Effector memory CD8-positive, alpha-beta T cell (primary cell): ENCODE measurements at regions not wholly inside any gene's neighbourhood (a gene's known extent, or its start where the extent isn't known, plus 50 kb on each side); places are given as distances from the start of the nearest gene placed in this dataset.
"Not testable (repeated sequence)": the region's sequence is repeated elsewhere in the genome, so short reads cannot be mapped to it uniquely, and the experiment has no call there.

Source experiments
- ATAC-seq: fragments of 150-1000 bp; cut with Tn5 transposase; replicated peaks from 2 replicates; pipeline ENCODE4 v1.10.0; 2021; ENCODE audit warnings: mild to moderate bottlenecking, moderate library complexity
- DNase-seq, 3 experiments: peaks; one replicate each; pipeline ENCODE4 v3.0.0; 2021
- H3K27ac Mint-ChIP-seq, 2 donors: one replicate each; pipeline ENCODE4 v1.8.0; 2022; ENCODE audit warnings: mild to moderate bottlenecking in 2 of 2, mixed read lengths in 2 of 2, moderate library complexity in 2 of 2
- H3K27me3 Mint-ChIP-seq, 2 donors: one replicate each; pipeline ENCODE4 v1.8.0; 2022; ENCODE audit warnings: mixed read lengths in 2 of 2
- H3K36me3 Mint-ChIP-seq: one replicate; pipeline ENCODE4 v1.8.0; 2022; ENCODE audit warnings: mild to moderate bottlenecking, moderate library complexity, mixed read lengths; ENCODE audit not compliant: insufficient read depth
- H3K4me1 Mint-ChIP-seq, 2 donors: one replicate each; pipeline ENCODE4 v1.8.0; 2022; ENCODE audit warnings: low read depth in 2 of 2, mixed read lengths in 2 of 2
- H3K4me3 Mint-ChIP-seq, 2 donors: one replicate each; pipeline ENCODE4 v1.8.0; 2022; ENCODE audit warnings: mild to moderate bottlenecking in 2 of 2, mixed read lengths in 2 of 2, moderate library complexity in 2 of 2
- H3K9me3 Mint-ChIP-seq, 2 donors: one replicate each; pipeline ENCODE4 v1.8.0; 2022; ENCODE audit warnings: mixed read lengths in 2 of 2

DNA sequence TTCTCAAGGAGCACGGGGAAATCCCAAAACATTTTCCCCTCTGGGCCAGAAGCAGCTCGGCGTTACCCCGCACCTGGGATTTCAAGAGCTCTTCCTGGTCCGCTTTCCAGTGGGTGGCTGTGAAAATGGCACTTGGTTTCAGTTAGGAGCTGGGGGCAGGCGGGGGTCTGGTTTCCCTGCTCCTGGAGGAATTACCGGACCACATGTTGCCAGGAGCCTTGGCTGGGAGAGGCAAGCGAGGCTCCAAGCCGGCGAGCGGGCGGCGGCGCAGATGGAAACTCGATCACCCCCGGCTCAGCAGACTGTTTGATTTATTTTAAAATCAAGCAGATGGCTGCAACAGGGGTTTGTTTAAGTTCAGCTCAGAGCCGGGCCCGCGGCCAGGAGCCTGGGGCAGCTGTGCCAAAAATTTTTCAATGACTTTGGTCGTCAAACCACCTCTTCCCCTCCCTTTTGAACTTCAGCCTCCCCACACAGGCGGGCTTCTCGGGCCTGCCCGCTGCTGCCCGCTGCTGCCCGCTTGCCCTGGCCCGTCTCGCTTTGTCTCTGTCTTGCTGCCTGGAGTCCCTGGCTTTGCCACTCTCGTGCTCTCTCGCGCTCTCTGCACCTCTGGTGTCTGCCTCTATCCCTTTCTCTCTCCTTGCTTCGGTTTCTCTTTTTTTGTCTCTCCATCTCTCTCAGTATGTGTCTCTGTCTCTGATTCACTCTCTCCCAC is 108.0 kb upstream of the CIBAR2 start:
- DNase-seq = no peak
- no peak overlapping the region for H3K27ac Mint-ChIP-seq
- peaks cover 12 to 31% of the 10 kb centered on the region in 2 donors for H3K27me3 Mint-ChIP-seq
- no peaks in the 10 kb centered on the region for H3K9me3 Mint-ChIP-seq
- no peak for ATAC-seq
- peaks cover 1 to 3% of the 10 kb centered on the region in 2 donors for H3K4me1 Mint-ChIP-seq
- H3K4me3 Mint-ChIP-seq = no peak overlapping the region
- no peaks in the 10 kb centered on the region for H3K36me3 Mint-ChIP-seq

DNA sequence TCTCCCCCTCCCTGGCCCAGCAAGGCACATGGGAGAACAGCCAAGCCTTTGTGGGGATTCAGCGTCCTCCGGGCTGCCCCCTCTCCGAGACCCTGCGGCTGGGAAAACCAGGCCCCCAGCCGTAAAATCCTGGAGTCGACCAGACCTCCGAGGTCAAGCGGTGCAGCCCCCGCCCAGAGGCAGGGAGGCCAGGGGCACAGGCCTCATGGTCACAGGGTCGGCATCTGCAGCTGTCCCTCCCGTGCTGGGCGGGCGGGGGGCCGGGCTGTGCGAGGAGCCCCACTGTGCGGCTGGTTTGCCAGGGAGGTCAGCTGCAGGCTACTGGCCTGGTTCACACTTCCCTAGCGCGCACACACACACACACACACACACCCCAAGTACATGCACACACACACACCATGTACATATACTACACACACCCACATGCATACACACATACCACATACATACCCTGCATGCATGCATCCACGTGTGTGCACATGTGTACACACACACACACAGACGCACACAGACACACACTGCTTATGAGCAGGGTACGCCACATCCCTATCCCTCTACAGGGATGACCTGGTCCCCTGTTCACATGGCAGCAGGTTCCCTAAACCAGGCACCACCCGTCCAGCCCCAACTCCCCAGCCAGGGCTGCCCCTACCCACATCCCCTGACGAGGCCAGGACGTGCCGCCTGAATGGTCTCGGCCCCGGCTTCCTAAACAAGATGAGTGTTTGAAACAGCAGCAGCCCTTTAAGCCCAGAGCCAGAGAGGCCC is 108.9 kb upstream of the CIBAR2 start:
- Mint-ChIP-seq H3K27me3 (peaks cover 12 to 34% of the 10 kb centered on the region in 2 donors), H3K4me1 (peaks cover 1 to 3% of the 10 kb centered on the region in 2 donors), H3K4me3 (no peak overlapping the region), H3K9me3 (no peaks in the 10 kb centered on the region), H3K36me3 (no peaks in the 10 kb centered on the region), H3K27ac (no peak overlapping the region)
- ATAC-seq (no peak), DNase-seq (no peak)

DNA sequence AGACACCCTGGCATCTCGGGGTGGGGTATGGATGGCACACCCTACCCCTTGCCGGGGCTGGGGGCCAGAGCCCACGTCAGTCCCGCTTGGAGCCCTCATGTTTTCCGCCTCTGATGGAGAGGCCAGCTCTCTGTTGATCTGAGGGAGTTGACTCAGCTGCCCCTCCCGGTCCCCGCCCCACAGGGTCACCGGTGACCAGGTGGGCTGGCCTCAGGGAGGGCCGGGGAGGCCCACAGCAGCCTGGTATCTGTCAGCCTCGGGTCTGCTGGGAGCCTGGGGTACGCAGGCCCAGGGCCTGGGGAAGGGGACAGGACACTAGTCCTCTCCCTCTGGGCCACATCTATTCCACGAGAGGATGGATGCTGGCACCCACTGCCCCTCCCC is 109.5 kb upstream of the CIBAR2 start:
- DNase-seq (no peak), ATAC-seq (no peak)
- peaks cover 12 to 30% of the 10 kb centered on the region in 2 donors for H3K27me3 Mint-ChIP-seq
- H3K9me3 Mint-ChIP-seq = no peaks in the 10 kb centered on the region
- H3K27ac Mint-ChIP-seq = no peak overlapping the region
- peaks cover 1 to 3% of the 10 kb centered on the region in 2 donors for H3K4me1 Mint-ChIP-seq
- no peaks in the 10 kb centered on the region for H3K36me3 Mint-ChIP-seq
- no peak overlapping the region for H3K4me3 Mint-ChIP-seq

DNA sequence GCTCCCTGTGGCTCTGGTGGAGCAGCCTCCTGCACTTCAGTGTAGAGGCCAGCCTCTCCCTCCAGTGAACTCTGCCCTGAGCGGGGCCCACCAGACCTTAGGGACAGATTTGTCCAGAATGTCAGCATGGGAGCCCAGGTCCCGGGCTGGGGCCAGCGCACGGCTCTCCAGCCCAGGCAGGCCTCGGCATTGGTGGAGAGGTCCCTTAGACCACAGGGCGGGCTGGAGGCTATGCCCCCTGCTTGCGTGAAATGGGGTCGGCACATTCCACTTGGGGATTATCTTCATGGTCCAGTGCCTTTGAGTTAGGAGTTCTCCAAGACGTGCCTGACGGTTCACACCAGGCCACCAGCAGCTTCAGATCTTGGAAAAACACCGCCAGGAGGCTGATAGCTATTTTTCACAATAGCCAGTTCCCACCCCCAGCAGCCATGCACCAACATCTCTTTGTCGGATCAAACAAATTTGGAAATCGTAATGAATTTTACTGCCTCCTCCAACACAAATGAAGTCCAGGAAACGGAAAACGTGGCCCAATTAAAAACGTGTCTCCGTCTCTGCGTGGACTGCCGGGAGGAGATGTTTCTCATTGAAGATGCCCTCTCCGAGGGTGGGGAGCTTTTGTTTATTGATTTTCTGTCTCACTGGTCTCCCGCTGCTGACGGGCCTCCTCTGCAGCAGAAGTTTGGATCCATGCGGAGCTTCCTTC is 110.0 kb upstream of the CIBAR2 start:
- Mint-ChIP-seq H3K4me1 (peaks cover 2 to 3% of the 10 kb centered on the region in 2 donors), H3K27ac (no peak overlapping the region), H3K27me3 (peaks cover 16 to 32% of the 10 kb centered on the region in 2 donors), H3K36me3 (no peaks in the 10 kb centered on the region), H3K9me3 (no peaks in the 10 kb centered on the region), H3K4me3 (no peak overlapping the region)
- DNase-seq (no peak), ATAC-seq (no peak)

DNA sequence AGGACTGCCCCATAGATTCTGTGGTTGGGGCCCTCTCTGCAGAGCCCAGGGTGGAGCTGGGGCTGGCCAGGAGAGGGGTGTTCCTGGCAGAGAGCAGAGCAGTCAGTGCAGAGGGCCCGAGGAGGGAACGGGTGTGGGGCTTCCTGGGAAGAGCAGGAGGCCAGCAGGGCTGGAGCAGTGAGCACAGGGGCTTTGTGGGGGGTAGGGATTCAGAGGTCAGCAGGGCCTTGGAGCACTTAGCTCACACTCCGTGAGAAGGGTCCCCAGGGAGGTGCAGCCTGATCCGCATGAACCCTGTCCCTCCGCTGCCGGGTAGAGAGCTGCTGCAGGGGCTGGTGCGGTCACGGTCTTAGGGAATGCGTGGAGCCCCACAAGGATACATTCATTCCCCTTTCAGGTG is 113.0 kb upstream of the CIBAR2 start:
- H3K9me3 Mint-ChIP-seq = no peaks in the 10 kb centered on the region
- H3K27me3 Mint-ChIP-seq = peaks cover 25 to 38% of the 10 kb centered on the region in 2 donors
- H3K4me1 Mint-ChIP-seq = peaks cover 3% of the 10 kb centered on the region in 2 donors
- no peak overlapping the region for H3K4me3 Mint-ChIP-seq
- no peak for ATAC-seq
- DNase-seq = no peak
- no peaks in the 10 kb centered on the region for H3K36me3 Mint-ChIP-seq
- H3K27ac Mint-ChIP-seq = no peak overlapping the region

DNA sequence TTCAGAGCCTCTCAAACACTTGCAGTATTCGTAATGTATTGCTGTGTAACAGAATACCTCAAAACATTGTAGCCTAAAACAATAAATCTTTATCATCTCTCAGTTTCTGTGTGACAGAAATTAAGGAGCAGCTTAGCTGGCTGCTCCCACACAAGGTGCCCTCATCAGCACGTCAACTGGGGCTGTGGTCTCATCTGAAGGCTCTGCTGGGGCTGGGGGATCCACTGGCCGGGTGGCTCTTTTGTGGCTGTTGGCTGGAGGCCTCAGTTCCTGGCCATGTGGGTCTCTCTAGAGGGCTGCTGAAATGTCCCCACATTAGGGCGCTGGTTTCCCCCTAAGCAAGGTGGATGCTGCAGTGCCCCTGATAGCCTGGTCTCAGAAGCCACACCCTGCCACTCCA is 113.4 kb upstream of the CIBAR2 start:
- Mint-ChIP-seq H3K27me3 (peaks cover 23 to 38% of the 10 kb centered on the region in 2 donors), H3K27ac (no peak overlapping the region), H3K9me3 (no peaks in the 10 kb centered on the region), H3K4me1 (peaks cover 0 to 3% of the 10 kb centered on the region in 2 donors), H3K36me3 (no peaks in the 10 kb centered on the region), H3K4me3 (no peak overlapping the region)
- DNase-seq (no peak), ATAC-seq (no peak)

DNA sequence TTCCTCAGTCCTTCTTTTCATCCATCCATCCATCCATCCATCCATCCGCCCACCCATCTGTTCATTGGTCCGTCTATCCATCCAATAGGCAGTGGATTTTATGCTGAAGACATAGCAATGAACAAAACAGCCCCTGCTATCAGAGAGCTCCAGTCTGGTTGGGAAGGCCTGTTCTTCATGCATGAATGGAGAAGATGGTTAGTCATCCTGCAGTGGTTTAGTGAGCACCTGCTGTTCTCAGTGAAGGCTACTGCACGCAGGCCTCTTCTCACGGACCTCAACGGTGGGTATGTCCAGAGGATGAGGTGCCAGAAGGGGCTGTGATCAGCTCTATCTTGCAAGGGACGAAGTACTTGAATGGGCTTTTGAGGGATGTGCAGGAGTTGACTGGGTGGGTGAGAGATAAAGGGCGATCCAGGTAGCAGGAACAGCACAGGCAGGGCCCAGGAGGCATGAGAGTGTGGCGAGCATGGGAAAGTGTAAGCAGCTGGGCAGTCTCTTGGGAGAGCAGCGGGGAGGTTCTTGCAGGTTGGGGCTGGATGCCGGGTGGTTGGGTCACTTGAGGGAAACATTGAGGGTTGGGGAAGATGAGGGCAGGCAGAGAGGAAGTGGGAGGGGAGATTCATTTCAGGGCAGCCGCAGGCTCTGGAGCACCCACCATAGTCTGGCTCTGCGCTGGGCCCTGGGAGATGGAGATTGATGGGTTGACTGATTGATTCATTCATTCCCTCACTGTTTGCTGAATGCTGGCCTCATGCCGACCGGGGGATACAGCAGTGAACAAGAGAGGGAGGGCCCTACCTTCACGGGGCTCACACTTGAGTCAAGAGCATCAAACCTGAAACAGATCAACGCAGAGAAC is 115.0 kb upstream of the CIBAR2 start:
- peaks cover 0 to 3% of the 10 kb centered on the region in 2 donors for H3K4me1 Mint-ChIP-seq
- H3K36me3 Mint-ChIP-seq = no peaks in the 10 kb centered on the region
- no peak for ATAC-seq
- DNase-seq = no peak
- no peak overlapping the region for H3K27ac Mint-ChIP-seq
- no peaks in the 10 kb centered on the region for H3K9me3 Mint-ChIP-seq
- no peak overlapping the region for H3K4me3 Mint-ChIP-seq
- peaks cover 31 to 37% of the 10 kb centered on the region in 2 donors for H3K27me3 Mint-ChIP-seq

DNA sequence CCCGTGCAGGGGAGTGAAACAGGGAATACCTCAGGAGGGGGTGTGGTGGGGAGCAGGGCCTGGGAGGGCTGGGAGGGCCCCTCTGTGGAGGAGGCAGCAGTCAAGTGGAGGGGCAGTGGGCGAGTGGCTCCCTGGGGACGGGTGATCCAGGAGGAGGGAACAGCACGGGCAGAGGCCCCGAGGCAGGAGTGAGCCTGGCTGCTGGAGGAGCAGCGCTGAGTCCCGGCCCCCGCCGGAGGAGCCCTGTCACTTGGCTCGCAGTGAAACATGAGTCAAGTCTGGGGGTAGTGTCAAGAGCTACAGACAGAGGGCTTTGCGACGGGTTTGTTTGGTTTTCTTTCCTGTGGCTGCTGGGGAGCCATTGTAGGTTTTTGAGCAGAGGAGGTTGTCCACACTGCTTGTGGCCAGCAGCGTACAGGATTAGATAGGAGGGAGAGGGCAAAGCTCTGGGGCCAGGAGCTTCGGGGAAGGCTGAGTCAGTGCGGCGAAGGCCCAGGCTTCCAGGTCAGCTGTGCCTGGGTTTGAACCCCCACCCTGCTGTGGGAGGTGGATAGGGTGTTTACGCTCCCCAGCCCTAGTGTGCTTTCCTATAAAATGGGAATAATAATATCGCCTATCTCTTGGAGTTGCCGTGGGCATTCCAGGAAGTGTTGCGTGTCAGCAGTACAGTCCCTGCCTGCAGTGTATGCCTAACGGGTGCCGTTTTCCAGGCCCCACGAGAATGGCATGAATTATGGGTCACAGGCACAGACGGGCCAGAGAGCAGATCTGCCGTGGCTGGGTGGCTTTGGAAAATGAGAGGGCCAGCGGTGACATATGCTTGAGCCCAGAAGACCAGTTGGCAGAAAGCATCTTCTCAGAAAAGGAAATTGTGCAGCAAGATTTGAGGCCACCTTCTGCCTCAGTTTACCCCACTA is 115.9 kb upstream of the CIBAR2 start:
- Mint-ChIP-seq H3K27me3 (peaks cover 31 to 36% of the 10 kb centered on the region in 2 donors), H3K9me3 (no peaks in the 10 kb centered on the region), H3K4me3 (no peak overlapping the region), H3K27ac (no peak overlapping the region), H3K36me3 (no peaks in the 10 kb centered on the region), H3K4me1 (peaks cover 0 to 3% of the 10 kb centered on the region in 2 donors)
- ATAC-seq (no peak), DNase-seq (no peak)

DNA sequence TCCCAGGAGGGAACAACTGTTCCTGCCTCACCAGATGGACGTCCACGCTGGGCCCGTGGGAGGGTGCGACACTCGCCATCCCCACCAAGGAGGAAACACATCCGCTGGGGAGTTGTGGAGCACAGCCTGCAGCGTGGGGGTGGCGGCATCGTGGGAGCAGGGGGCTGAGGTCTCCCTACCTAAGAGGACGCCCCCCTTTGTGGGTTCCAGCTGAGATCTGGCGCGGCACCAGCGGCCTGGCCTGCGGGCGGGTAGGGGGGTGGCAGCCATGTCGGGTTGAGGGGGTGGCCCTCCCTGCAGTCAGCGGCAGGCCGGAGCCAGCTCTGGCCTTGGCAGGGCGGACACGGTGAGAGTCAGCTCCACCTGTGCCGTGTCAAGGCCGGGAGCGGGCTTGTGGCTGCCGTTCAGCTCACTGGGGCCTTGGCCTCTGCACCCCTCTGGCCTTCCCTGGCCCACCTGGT is 116.7 kb upstream of the CIBAR2 start:
- Mint-ChIP-seq H3K27me3 (peaks cover 32 to 44% of the 10 kb centered on the region in 2 donors), H3K4me3 (no peak overlapping the region), H3K27ac (no peak overlapping the region), H3K36me3 (no peaks in the 10 kb centered on the region), H3K4me1 (peaks cover 0 to 5% of the 10 kb centered on the region in 2 donors), H3K9me3 (no peaks in the 10 kb centered on the region)
- ATAC-seq = no peak
- no peak for DNase-seq

DNA sequence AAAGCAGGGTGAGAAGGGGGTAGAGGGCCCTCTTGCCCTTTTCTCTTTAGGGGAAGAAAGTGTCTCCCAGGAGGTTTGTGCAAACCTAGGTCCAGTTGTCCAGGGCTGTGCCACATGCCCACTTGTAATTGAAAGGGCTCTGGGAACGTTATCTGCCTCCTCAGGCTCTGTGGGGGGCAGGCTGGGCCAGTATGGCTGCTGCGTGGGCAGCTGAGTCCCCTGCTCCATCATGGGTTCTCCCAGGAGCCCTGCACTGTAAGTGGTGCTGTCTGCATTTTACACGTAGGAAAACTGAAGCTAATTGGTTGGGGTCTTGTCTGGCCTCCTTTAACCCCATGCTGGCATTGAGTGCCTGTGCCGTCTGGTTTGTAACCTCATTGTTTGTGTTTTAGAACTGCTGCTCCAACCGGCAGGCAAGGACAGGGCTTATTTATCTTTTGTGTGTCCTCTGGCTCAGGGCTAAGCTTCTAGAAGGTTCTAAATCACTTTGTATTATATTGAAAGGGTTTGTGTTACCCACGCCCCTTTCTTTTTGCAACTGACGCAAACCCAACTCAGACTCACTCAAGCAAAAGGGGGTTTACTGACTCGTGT is 117.7 kb upstream of the CIBAR2 start:
- Mint-ChIP-seq H3K9me3 (no peaks in the 10 kb centered on the region), H3K36me3 (no peaks in the 10 kb centered on the region), H3K4me3 (no peak overlapping the region), H3K27me3 (peaks cover 36 to 48% of the 10 kb centered on the region in 2 donors), H3K27ac (no peak overlapping the region), H3K4me1 (peaks cover 0 to 5% of the 10 kb centered on the region in 2 donors)
- no peak for ATAC-seq
- no peak for DNase-seq

DNA sequence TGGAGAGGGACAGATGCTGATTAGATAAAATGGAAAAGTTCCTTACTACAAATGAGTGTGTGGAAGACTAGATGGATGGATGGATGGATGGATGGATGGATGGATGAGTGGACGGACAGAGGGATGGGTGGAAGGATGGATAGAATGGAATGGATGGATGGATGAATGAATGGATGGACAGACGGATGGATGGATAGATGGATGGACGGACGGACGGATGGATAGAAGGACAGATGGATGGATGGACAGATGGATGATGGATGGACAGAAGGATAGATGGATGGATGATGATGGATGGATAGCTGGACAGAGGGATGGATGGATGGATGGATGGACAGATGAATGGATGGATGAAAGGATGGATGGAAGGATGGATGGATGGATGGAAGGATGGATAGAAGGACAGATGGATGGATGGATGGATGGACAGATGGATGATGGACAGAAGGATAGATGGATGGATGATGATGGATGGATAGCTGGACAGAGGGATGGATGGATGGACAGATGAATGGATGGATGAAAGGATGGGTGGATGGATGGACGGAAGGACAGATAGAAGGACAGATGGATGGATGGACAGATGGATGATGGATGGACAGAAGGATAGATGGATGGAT is 118.6 kb upstream of the CIBAR2 start:
- not testable (repeated sequence) for H3K36me3 Mint-ChIP-seq, H3K27ac Mint-ChIP-seq, H3K4me3 Mint-ChIP-seq, H3K4me1 Mint-ChIP-seq, H3K9me3 Mint-ChIP-seq, DNase-seq, ATAC-seq
- H3K27me3 Mint-ChIP-seq = peaks cover 32 to 50% of the 10 kb centered on the region in 2 donors
